CD14-positive monocyte (primary cell): ENCODE measurements at regions not wholly inside any gene's neighbourhood (a gene's known extent, or its start where the extent isn't known, plus 50 kb on each side); places are given as distances from the start of the nearest gene placed in this dataset.

ENCODE experiments used
- DNase-seq, 3 donors: peaks; one replicate each; pipeline ENCODE4 v3.0.0-alpha.2; 2011 to 2022
- H2AFZ ChIP-seq: 2 replicates; pipeline ENCODE4 v1.6.0; 2012; ENCODE audit warnings: mild to moderate bottlenecking, low read depth, low read length, inconsistent platforms; ENCODE audit not compliant: insufficient read depth, poor library complexity, severe bottlenecking
- H3K27ac ChIP-seq, 2 donors: 1 replicate in 1 of 2; 2 replicates in 1 of 2; pipeline ENCODE4 v1.5.1; 2012 to 2013; ENCODE audit warnings: low read length in 2 of 2, control low read depth in 1 of 2, inconsistent platforms in 1 of 2, low read depth in 1 of 2, mild to moderate bottlenecking in 1 of 2
- H3K27me3 ChIP-seq, 2 donors: one replicate each; pipeline versions ENCODE4 v1.6.0 to v1.6.1; 2011 to 2013; ENCODE audit warnings: low read length in 2 of 2; ENCODE audit not compliant: control insufficient read depth in 2 of 2, insufficient read depth in 2 of 2
- H3K36me3 ChIP-seq, 2 donors: replicated peaks in 1 of 2; 1 replicate in 1 of 2; 2 replicates in 1 of 2; pipeline versions ENCODE4 v1.5.1 to v1.6.1; 2012 to 2013; ENCODE audit warnings: low read length in 2 of 2, control low read depth in 1 of 2, inconsistent platforms in 1 of 2, mild to moderate bottlenecking in 1 of 2; ENCODE audit not compliant: insufficient read depth in 2 of 2, control insufficient read depth in 1 of 2
- H3K4me1 ChIP-seq, 2 donors: 1 replicate in 1 of 2; 2 replicates in 1 of 2; pipeline versions ENCODE4 v1.5.1 to v1.6.1; 2012 to 2013; ENCODE audit warnings: low read length in 2 of 2, control low read depth in 1 of 2, inconsistent platforms in 1 of 2, mild to moderate bottlenecking in 1 of 2, moderate library complexity in 1 of 2; ENCODE audit not compliant: insufficient read depth in 2 of 2, control insufficient read depth in 1 of 2
- H3K4me2 ChIP-seq: replicated peaks from 2 replicates; pipeline ENCODE3; 2012; ENCODE audit warnings: low read length, moderate library complexity, mild to moderate bottlenecking; ENCODE audit not compliant: poor library complexity, severe bottlenecking; ENCODE audit errors: extremely low read depth
- H3K4me3 ChIP-seq, 3 experiments: fragments of 200-600 bp in 1 of 3; sonication (generic) in 1 of 3; replicated peaks in 1 of 3; 1 replicate in 2 of 3; 2 replicates in 1 of 3; pipeline ENCODE4 v1.5.1; 2011 to 2013; ENCODE audit warnings: low read length in 3 of 3, mild to moderate bottlenecking in 3 of 3, control low read depth in 2 of 3, low read depth in 2 of 3, inconsistent platforms in 1 of 3, moderate library complexity in 1 of 3
- H3K79me2 ChIP-seq: 2 replicates; pipeline ENCODE4 v1.6.0; 2012; ENCODE audit warnings: mild to moderate bottlenecking, control low read depth, inconsistent platforms, low read length, moderate library complexity; ENCODE audit not compliant: insufficient read depth
- H3K9ac ChIP-seq: 2 replicates; pipeline ENCODE4 v1.6.0; 2017; ENCODE audit warnings: low read length, mild to moderate bottlenecking; ENCODE audit not compliant: insufficient read depth, poor library complexity, severe bottlenecking
- H3K9me3 ChIP-seq, 2 donors: replicated peaks in 1 of 2; 1 replicate in 1 of 2; 2 replicates in 1 of 2; pipeline versions ENCODE4 v1.5.1 to v1.6.1; 2012 to 2013; ENCODE audit warnings: low read length in 2 of 2, control low read depth in 1 of 2; ENCODE audit not compliant: control insufficient read depth in 1 of 2, insufficient read depth in 1 of 2
- H4K20me1 ChIP-seq: 2 replicates; pipeline ENCODE4 v1.6.0; 2012; ENCODE audit warnings: mild to moderate bottlenecking, low read length, control low read depth, moderate library complexity; ENCODE audit not compliant: insufficient read depth
- H3K27ac Mint-ChIP-seq, 7 donors: one replicate each; pipeline ENCODE4 v1.8.0; 2020; ENCODE audit warnings: mild to moderate bottlenecking in 7 of 7, mixed read lengths in 7 of 7, moderate library complexity in 6 of 7, inconsistent platforms in 2 of 7
- H3K27me3 Mint-ChIP-seq, 3 donors: one replicate each; pipeline ENCODE4 v1.8.0; 2021 to 2022; ENCODE audit warnings: low read depth in 3 of 3, mild to moderate bottlenecking in 3 of 3, mixed read lengths in 3 of 3, moderate library complexity in 3 of 3, inconsistent platforms in 1 of 3
- H3K36me3 Mint-ChIP-seq, 2 donors: one replicate each; pipeline ENCODE4 v1.8.0; 2020; ENCODE audit warnings: mixed read lengths in 2 of 2, inconsistent platforms in 1 of 2, mild to moderate bottlenecking in 1 of 2
- H3K4me1 Mint-ChIP-seq: one replicate; pipeline ENCODE4 v1.8.0; 2020; ENCODE audit warnings: mild to moderate bottlenecking, mixed read lengths
- H3K4me3 Mint-ChIP-seq, 2 donors: one replicate each; pipeline ENCODE4 v1.8.0; 2020; ENCODE audit warnings: mild to moderate bottlenecking in 2 of 2, mixed read lengths in 2 of 2, moderate library complexity in 1 of 2
- H3K9me3 Mint-ChIP-seq, 7 donors: one replicate each; pipeline ENCODE4 v1.8.0; 2020 to 2022; ENCODE audit warnings: mixed read lengths in 7 of 7, mild to moderate bottlenecking in 6 of 7, moderate library complexity in 6 of 7, inconsistent platforms in 2 of 7
- CTCF ChIP-seq: fragments of 200-600 bp; IDR thresholded peaks from one replicate; pipeline ENCODE4 v1.8.0; 2022; ENCODE audit warnings: antibody characterized with exemption, mild to moderate bottlenecking
- WGBS: methylation state at CpG from one replicate; pipeline ENCODE4 v1.1.5; 2013; ENCODE audit warnings: missing lambda C conversion rate; ENCODE audit not compliant: insufficient coverage; 5-methylcytosine and 5-hydroxymethylcytosine counted together
- intact Hi-C, 2 donors: fragments of 100-400 bp; cut with micrococcal nuclease; formaldehyde crosslinking; loops; one replicate each; pipeline versions ENCODE4 v1.15.0 to v1.15.1; 2023

- no peak for DNase-seq
- Histone ChIP-seq H3K27ac (no peak overlapping the region), H3K79me2 (no peaks in the 10 kb centered on the region), H3K4me1 (no peaks in the 10 kb centered on the region), H3K9ac (no peak overlapping the region), H3K9me3 (no peaks in the 10 kb centered on the region), H3K36me3 (no peaks in the 10 kb centered on the region), H3K27me3 (no peaks in the 10 kb centered on the region), H3K4me3 (no peak overlapping the region), H3K4me2 (no peak overlapping the region), H2AFZ (no peak overlapping the region), H4K20me1 (no peaks in the 10 kb centered on the region)
- Mint-ChIP-seq H3K36me3 (no peaks in the 10 kb centered on the region), H3K9me3 (peaks cover 0 to 6% (median 2%) of the 10 kb centered on the region in 7 donors), H3K27me3 (no peaks in the 10 kb centered on the region), H3K27ac (no peak overlapping the region), H3K4me1 (no peaks in the 10 kb centered on the region), H3K4me3 (no peak overlapping the region)
- no peak for TF ChIP-seq CTCF
- intact Hi-C loops, result no loop called here
- WGBS, result no CpG with 5 or more reads among the region's 5 CpGs
These were observed 375.9 kb downstream of the NEBL start for GRCh38 chr10:20521186-20521585.

GRCh38 chr10:20515654-20516053 lies 381.5 kb downstream of the NEBL start:
- Mint-ChIP-seq H3K36me3 (no peaks in the 10 kb centered on the region), H3K27me3 (no peaks in the 10 kb centered on the region), H3K4me3 (no peak overlapping the region), H3K9me3 (peaks cover 0 to 2% (median 0%) of the 10 kb centered on the region in 7 donors), H3K27ac (no peak overlapping the region), H3K4me1 (no peaks in the 10 kb centered on the region)
- intact Hi-C loops, result no loop called here
- H3K4me2 ChIP-seq, result no peak overlapping the region
- no peaks in the 10 kb centered on the region for H4K20me1 ChIP-seq
- no peak overlapping the region for H3K27ac ChIP-seq
- no peaks in the 10 kb centered on the region for H3K4me1 ChIP-seq
- no CpG with 5 or more reads among the region's 3 CpGs for WGBS
- no peaks in the 10 kb centered on the region for H3K36me3 ChIP-seq
- H3K27me3 ChIP-seq, result no peaks in the 10 kb centered on the region
- no peaks in the 10 kb centered on the region for H3K79me2 ChIP-seq
- no peaks in the 10 kb centered on the region for H3K9me3 ChIP-seq
- H3K4me3 ChIP-seq, result no peak overlapping the region
- H3K9ac ChIP-seq, result no peak overlapping the region
- H2AFZ ChIP-seq, result no peak overlapping the region
- TF ChIP-seq CTCF, result no peak
- DNase-seq, result no peak
